ENCODE measurements at regions not wholly inside any gene's neighbourhood (a gene's known extent, or its start where the extent isn't known, plus 50 kb on each side); places are given as distances from the start of the nearest gene placed in this dataset.

DNA sequence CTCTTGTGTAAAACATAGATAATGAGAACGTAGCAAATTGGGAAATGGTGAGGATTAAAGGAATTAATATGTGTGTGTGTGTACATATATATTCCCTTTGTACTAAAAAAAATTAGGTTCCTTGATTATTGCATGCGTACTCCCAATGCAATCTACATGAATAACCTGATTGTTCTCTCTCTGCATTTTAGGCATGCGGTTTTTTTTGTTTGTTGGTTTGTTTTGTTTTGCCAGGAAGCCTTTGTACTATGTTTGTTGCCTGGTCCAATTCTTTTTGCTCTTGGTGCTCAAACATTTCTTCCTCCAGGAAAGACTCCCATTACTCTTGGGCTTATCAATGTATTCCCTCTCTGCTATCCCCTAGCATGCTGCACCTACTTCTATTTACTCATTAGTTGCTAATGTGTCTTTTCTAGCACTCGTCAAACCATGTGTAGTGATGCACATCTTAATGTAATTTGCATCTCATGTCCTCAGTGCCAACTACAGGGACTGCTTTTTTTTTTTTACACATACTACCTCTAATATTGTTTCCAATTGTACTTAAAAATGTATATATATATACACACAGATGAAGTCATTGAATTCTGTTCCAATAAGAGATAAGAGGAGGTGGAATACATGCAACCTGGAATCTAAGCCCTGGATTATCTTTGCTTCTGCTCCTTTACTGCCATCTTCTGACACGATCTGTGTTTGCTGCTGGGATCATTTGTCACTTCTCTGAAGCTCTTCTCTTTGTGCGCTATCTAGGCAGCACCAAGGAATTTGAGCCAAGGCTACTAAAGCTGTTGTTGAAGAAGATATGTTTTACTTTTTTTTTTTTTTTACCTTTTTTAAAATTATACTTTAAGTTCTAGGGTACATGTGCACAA lies 197.2 kb upstream of the ANO3 start:
- Histone ChIP-seq H3K36me3 (no peaks in the 10 kb centered on the region), H3K9me3 (replicated peaks in 1 of 11) (no peaks in the 10 kb centered on the region), H3K27ac (no peak overlapping the region), H3K4me2 (no peak overlapping the region), H3K4me1 (no peaks in the 10 kb centered on the region), H3K9ac (no peak overlapping the region), H3K27me3 (no peaks in the 10 kb centered on the region), H4K20me1 (no peaks in the 10 kb centered on the region), H3K4me3 (no peak overlapping the region)
- TF ChIP-seq Cebpa-rat (IDR thresholded peaks at IDR 0.05): no peak

- Histone ChIP-seq H3K9ac (no peak overlapping the region), H3K4me2 (no peak overlapping the region), H3K27me3 (no peaks in the 10 kb centered on the region), H3K4me3 (no peak overlapping the region), H3K27ac (no peak overlapping the region), H4K20me1 (no peaks in the 10 kb centered on the region), H3K36me3 (no peaks in the 10 kb centered on the region), H3K9me3 (replicated peaks in 1 of 11) (no peaks in the 10 kb centered on the region), H3K4me1 (no peaks in the 10 kb centered on the region)
- TF ChIP-seq Cebpa-rat (IDR thresholded peaks at IDR 0.05): no peak
Measured at GRCh38 chr11:26137651-26138050, 194.3 kb upstream of the ANO3 start.

DNA sequence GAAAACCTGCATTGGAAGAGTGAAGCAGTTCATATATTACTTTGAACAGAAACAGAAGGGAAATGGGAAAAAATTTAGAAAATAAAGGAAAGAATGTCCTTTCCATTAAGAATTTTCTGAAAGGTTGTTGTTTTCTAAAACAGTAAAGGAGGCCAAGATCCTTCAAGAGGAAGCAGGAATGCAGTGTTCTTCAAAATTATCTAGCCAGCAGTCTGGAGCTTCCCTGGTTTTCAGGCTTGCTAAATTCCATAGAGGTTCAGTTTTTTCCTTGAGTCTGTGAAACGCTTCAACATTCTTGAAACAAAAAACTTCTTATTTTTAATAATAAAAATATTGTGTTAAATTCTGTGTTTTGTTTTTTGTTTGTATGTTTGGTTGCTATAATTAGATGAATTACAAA lies 189.0 kb upstream of the ANO3 start:
- no peak overlapping the region for H3K27ac ChIP-seq
- H3K9ac ChIP-seq: no peak overlapping the region
- no peaks in the 10 kb centered on the region for H3K36me3 ChIP-seq
- no peaks in the 10 kb centered on the region for H4K20me1 ChIP-seq
- H3K4me3 ChIP-seq: no peak overlapping the region
- no peaks in the 10 kb centered on the region for H3K4me1 ChIP-seq
- no peak overlapping the region for H3K4me2 ChIP-seq
- H3K9me3 ChIP-seq (replicated peaks in 1 of 11): no peaks in the 10 kb centered on the region
- no peak for TF ChIP-seq Cebpa-rat (IDR thresholded peaks at IDR 0.05)
- H3K27me3 ChIP-seq: no peaks in the 10 kb centered on the region

DNA sequence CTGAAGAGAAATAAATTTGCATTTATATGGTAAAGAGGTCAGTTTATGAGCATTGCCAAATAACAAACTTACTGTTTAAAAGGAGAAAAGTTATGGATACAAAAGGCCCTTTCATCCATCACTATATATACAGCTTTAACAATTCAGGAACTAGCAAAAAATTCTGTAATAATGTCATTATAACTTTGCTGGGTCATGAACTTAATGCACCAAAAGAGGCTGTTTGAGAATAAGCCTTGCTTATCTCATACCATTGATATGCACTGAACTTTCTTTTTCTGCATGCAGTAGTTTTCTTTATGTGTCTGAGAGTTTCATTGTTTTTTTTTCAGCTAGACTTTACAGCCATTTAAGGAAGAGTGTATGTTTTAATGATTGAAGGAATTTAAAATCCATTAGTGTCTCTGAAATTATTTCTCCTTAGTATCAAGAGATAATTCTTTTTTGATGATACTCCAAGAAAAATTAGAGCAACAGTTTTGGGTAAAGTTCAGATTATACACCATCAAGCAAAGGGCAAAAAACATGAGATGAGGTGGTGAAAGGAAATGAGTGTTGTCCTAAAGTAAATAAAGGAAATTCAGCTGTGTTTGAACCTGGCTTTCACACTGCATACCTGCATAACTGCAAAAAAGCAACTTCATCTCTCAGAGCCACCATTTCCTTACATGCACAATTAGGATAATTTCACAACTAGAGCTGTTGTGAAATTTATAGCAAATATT lies 188.2 kb upstream of the ANO3 start:
- Histone ChIP-seq H3K9ac (no peak overlapping the region), H3K4me3 (no peak overlapping the region), H3K27me3 (no peaks in the 10 kb centered on the region), H3K27ac (no peak overlapping the region), H4K20me1 (no peaks in the 10 kb centered on the region), H3K9me3 (replicated peaks in 1 of 11) (no peaks in the 10 kb centered on the region), H3K4me1 (no peaks in the 10 kb centered on the region), H3K36me3 (no peaks in the 10 kb centered on the region), H3K4me2 (no peak overlapping the region)
- TF ChIP-seq Cebpa-rat (IDR thresholded peaks at IDR 0.05): no peak

GRCh38 chr11:26144291-26144690 lies 187.6 kb upstream of the ANO3 start:
- Histone ChIP-seq H3K36me3 (no peaks in the 10 kb centered on the region), H3K9me3 (replicated peaks in 1 of 11) (no peaks in the 10 kb centered on the region), H3K4me3 (no peak overlapping the region), H3K27ac (no peak overlapping the region), H3K4me2 (no peak overlapping the region), H3K27me3 (no peaks in the 10 kb centered on the region), H3K4me1 (no peaks in the 10 kb centered on the region), H3K9ac (no peak overlapping the region), H4K20me1 (no peaks in the 10 kb centered on the region)
- no peak for TF ChIP-seq Cebpa-rat (IDR thresholded peaks at IDR 0.05)

DNA sequence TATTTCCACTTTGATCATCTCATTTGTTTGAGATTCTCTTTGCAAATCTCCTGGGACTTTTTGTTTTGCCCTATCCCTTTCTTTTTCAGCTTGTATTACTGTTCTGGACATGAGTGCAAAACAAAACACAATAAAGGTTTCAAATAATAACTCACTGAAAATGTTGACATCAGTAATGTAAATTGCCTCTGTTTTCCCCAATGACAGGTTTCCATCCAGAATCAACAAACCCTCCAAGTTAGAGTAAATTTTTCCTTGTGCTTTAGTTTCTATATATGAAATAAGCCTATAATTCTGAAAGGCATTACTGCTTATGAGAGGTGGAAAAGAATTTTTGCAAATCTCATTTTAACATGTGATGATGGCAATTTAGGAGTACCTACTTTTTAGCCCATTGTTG lies 187.0 kb upstream of the ANO3 start:
- Histone ChIP-seq H3K27ac (no peak overlapping the region), H3K4me1 (no peaks in the 10 kb centered on the region), H3K4me3 (no peak overlapping the region), H3K36me3 (no peaks in the 10 kb centered on the region), H3K4me2 (no peak overlapping the region), H3K27me3 (no peaks in the 10 kb centered on the region), H3K9ac (no peak overlapping the region), H3K9me3 (replicated peaks in 1 of 11) (no peaks in the 10 kb centered on the region), H4K20me1 (no peaks in the 10 kb centered on the region)
- no peak for TF ChIP-seq Cebpa-rat (IDR thresholded peaks at IDR 0.05)

DNA sequence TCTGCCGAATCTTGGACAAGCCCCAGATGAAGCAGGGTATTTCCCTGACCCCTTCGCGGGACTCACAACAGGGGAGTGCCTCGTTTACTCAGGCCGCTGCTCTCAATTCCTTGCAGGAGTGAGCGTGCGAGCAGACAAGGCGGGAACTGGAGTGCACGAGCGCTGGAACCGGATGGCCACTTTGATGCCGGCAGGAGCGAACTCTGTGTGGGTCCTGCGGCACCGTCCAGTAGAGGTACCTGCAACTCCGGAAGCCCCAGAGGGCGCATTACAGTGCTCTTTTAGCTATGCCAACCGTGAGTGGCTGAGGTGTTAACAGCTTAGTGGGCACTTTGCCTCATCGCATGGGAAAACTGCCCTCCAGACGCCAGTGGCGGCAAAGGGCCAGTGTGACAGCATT lies 182.3 kb upstream of the ANO3 start:
- Histone ChIP-seq H3K9ac (no peak overlapping the region), H3K36me3 (no peaks in the 10 kb centered on the region), H3K4me2 (no peak overlapping the region), H3K27ac (no peak overlapping the region), H3K4me1 (peaks cover 0 to 1% (median 0%) of the 10 kb centered on the region in 10 experiments; a peak in 1 of 20 replicates), H4K20me1 (no peaks in the 10 kb centered on the region), H3K9me3 (replicated peaks in 1 of 11) (no peaks in the 10 kb centered on the region), H3K4me3 (no peak overlapping the region), H3K27me3 (no peaks in the 10 kb centered on the region)
- no peak for TF ChIP-seq Cebpa-rat (IDR thresholded peaks at IDR 0.05)

DNA sequence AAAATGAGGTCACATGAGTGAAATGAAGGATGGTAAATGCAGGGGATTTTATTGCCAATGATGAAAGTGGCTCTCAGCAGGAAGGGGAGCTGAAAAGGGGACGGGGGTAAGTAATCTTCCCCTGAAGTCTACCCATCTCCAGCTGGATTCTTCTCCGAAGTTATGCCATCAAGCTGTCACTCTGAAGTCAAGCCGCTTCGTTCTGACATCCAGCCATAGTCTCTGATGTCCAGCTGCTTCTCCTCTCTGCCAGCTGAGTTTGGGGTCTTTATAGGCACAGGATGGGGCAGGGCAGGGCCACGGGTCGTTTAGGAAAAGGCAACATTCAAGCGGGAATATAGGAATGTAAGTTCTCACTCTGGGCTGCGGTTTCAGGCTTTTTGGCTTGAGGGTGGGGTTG lies 181.9 kb upstream of the ANO3 start:
- Histone ChIP-seq H3K9me3 (replicated peaks in 1 of 11) (no peaks in the 10 kb centered on the region), H3K4me1 (peaks cover 0 to 4% (median 0%) of the 10 kb centered on the region in 10 experiments; a peak in 1 of 20 replicates), H3K27me3 (no peaks in the 10 kb centered on the region), H3K9ac (no peak overlapping the region), H3K4me2 (no peak overlapping the region), H4K20me1 (no peaks in the 10 kb centered on the region), H3K4me3 (no peak overlapping the region), H3K27ac (no peak overlapping the region), H3K36me3 (no peaks in the 10 kb centered on the region)
- TF ChIP-seq Cebpa-rat (IDR thresholded peaks at IDR 0.05): no peak

- Histone ChIP-seq H3K36me3 (no peaks in the 10 kb centered on the region), H3K27me3 (no peaks in the 10 kb centered on the region), H3K4me1 (peaks cover 0 to 4% (median 0%) of the 10 kb centered on the region in 10 experiments; a peak in 1 of 20 replicates), H3K9me3 (replicated peaks in 1 of 11) (no peaks in the 10 kb centered on the region), H3K4me2 (no peak overlapping the region), H4K20me1 (no peaks in the 10 kb centered on the region), H3K9ac (no peak overlapping the region), H3K27ac (no peak overlapping the region), H3K4me3 (no peak overlapping the region)
- no peak for TF ChIP-seq Cebpa-rat (IDR thresholded peaks at IDR 0.05)
Measured at GRCh38 chr11:26158251-26158650, 173.7 kb upstream of the ANO3 start.

DNA sequence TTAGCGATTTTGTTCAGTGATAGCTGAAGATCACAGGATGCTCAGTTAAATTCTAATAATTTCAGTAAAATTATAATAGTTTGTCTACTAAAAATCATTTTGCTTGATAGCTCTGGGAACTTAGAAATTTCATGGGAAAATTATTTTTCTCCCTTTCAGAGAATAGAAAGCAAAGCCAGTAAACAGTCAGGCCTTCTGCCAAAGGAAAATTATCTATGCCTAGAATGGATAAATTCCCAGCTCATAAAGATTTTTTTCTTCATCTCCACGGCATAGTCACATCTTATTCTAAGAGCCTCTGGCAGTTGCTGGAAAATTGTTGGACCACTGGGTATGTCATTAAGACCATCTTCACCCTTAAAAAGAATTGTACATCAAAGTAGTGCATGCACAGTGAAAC lies 169.6 kb upstream of the ANO3 start:
- Histone ChIP-seq H3K27ac (no peak overlapping the region), H3K4me2 (no peak overlapping the region), H3K9me3 (replicated peaks in 1 of 11) (no peaks in the 10 kb centered on the region), H3K4me1 (no peaks in the 10 kb centered on the region), H3K4me3 (no peak overlapping the region), H3K36me3 (no peaks in the 10 kb centered on the region), H4K20me1 (no peaks in the 10 kb centered on the region), H3K27me3 (no peaks in the 10 kb centered on the region), H3K9ac (no peak overlapping the region)
- TF ChIP-seq Cebpa-rat (IDR thresholded peaks at IDR 0.05): no peak

All from BLaER1 treated with 17β-estradiol and CSF1 and Interleukin-3, amounts not matched to agents 10 nM and 100 nM (cell line).